GM23338 (cell line): ENCODE measurements at regions not wholly inside any gene's neighbourhood (a gene's known extent, or its start where the extent isn't known, plus 50 kb on each side); places are given as distances from the start of the nearest gene placed in this dataset.
A peak's percentile ranks its signal among the peaks of the same experiment; 100 is the strongest.

ENCODE experiments used
- ATAC-seq: fragments of 200-7000 bp; cut with Tn5 transposase; 3 replicates; pipeline ENCODE4 v1.9.1; 2020
- DNase-seq: peaks from one replicate; pipeline ENCODE4 v3.0.0-alpha.2; 2015; ENCODE audit warnings: low spot score
- H2AFZ ChIP-seq: fragments of 200-600 bp; sonication (generic); 2 replicates; pipeline ENCODE4 v1.8.0; 2016; ENCODE audit warnings: antibody characterized with exemption, mild to moderate bottlenecking, moderate library complexity
- H3F3A ChIP-seq: fragments of 200-600 bp; sonication (generic); replicated peaks from 2 replicates; pipeline ENCODE4 v1.8.0; 2017; ENCODE audit warnings: antibody characterized with exemption, mixed run types, low read depth
- H3K27ac ChIP-seq: fragments of 200-600 bp; sonication (generic); 2 replicates; pipeline ENCODE4 v1.6.1; 2016; ENCODE audit warnings: low read depth
- H3K27me3 ChIP-seq: fragments of 200-600 bp; sonication (generic); 2 replicates; pipeline ENCODE4 v1.8.0; 2016; ENCODE audit warnings: mild to moderate bottlenecking, mixed run types, moderate library complexity; ENCODE audit not compliant: insufficient read depth
- H3K36me3 ChIP-seq: fragments of 200-600 bp; sonication (generic); 2 replicates; pipeline ENCODE4 v1.8.0; 2016; ENCODE audit warnings: mild to moderate bottlenecking; ENCODE audit not compliant: insufficient read depth
- H3K4me1 ChIP-seq: fragments of 200-600 bp; sonication (generic); 2 replicates; pipeline ENCODE4 v1.8.0; 2016; ENCODE audit warnings: mild to moderate bottlenecking, moderate library complexity; ENCODE audit not compliant: insufficient read depth
- H3K4me2 ChIP-seq: fragments of 200-600 bp; sonication (generic); 2 replicates; pipeline ENCODE4 v1.7.1; 2017; ENCODE audit warnings: mixed run types
- H3K4me3 ChIP-seq: fragments of 200-600 bp; sonication (generic); 2 replicates; pipeline ENCODE4 v1.6.1; 2016; ENCODE audit warnings: mixed run types
- H3K79me2 ChIP-seq: fragments of 200-600 bp; sonication (generic); replicated peaks from 2 replicates; pipeline ENCODE4 v1.8.0; 2017; ENCODE audit warnings: mild to moderate bottlenecking; ENCODE audit not compliant: insufficient read depth
- H3K9me2 ChIP-seq: fragments of 200-600 bp; sonication (generic); 2 replicates; pipeline ENCODE4 v1.8.0; 2017; ENCODE audit not compliant: insufficient read depth
- H4K20me1 ChIP-seq: fragments of 200-600 bp; sonication (generic); replicated peaks from 2 replicates; pipeline ENCODE4 v1.8.0; 2017; ENCODE audit warnings: mild to moderate bottlenecking; ENCODE audit not compliant: insufficient read depth
- H3K27ac Mint-ChIP-seq: 2 replicates; pipeline ENCODE4 v1.8.0; 2020; ENCODE audit warnings: inconsistent platforms, mild to moderate bottlenecking, moderate library complexity, mixed read lengths
- H3K27me3 Mint-ChIP-seq: 3 replicates; pipeline ENCODE4 v1.8.0; 2022; ENCODE audit warnings: low read depth, mild to moderate bottlenecking, moderate library complexity, mixed read lengths, inconsistent platforms; ENCODE audit not compliant: insufficient read depth, poor library complexity
- H3K36me3 Mint-ChIP-seq: 3 replicates; pipeline ENCODE4 v1.8.0; 2021; ENCODE audit warnings: low read depth, mild to moderate bottlenecking, inconsistent platforms, moderate library complexity, mixed read lengths
- H3K4me1 Mint-ChIP-seq: 3 replicates; pipeline ENCODE4 v1.8.0; 2020; ENCODE audit warnings: mild to moderate bottlenecking, inconsistent platforms, mixed read lengths
- H3K4me3 Mint-ChIP-seq: 3 replicates; pipeline ENCODE4 v1.8.0; 2021; ENCODE audit warnings: moderate library complexity, mild to moderate bottlenecking, inconsistent platforms, mixed read lengths
- H3K9me3 Mint-ChIP-seq: 3 replicates; pipeline ENCODE4 v1.8.0; 2020; ENCODE audit warnings: moderate library complexity, mild to moderate bottlenecking, inconsistent platforms, mixed read lengths
- EZH2 ChIP-seq: fragments of 200-600 bp; sonication (generic); IDR thresholded peaks from one replicate; pipeline ENCODE4 v1.8.0; 2017; ENCODE audit warnings: antibody characterized with exemption, mild to moderate bottlenecking, low read depth; ENCODE audit not compliant: unreplicated experiment
- EZH2phosphoT487 ChIP-seq: fragments of 200-600 bp; sonication (generic); IDR thresholded peaks from one replicate; pipeline ENCODE4 v1.8.1; 2018; ENCODE audit warnings: antibody characterized with exemption; ENCODE audit not compliant: unreplicated experiment
- JUNB ChIP-seq: IDR thresholded peaks from one replicate; pipeline ENCODE4 v1.6.1; 2016; ENCODE audit warnings: antibody characterized with exemption; ENCODE audit not compliant: unreplicated experiment
- NANOG ChIP-seq: IDR thresholded peaks from 2 replicates; pipeline ENCODE4 v1.6.1; 2016; ENCODE audit warnings: antibody characterized with exemption, borderline replicate concordance
- POLR2AphosphoS5 ChIP-seq: IDR thresholded peaks from 2 replicates; pipeline ENCODE4 v1.6.1; 2016; ENCODE audit warnings: antibody characterized with exemption, low read depth
- REST ChIP-seq: IDR thresholded peaks from one replicate; pipeline ENCODE4 v1.6.1; 2018; ENCODE audit warnings: antibody characterized with exemption; ENCODE audit not compliant: unreplicated experiment
- STAT1 ChIP-seq: IDR thresholded peaks from one replicate; pipeline ENCODE4 v1.6.1; 2016; ENCODE audit warnings: antibody characterized with exemption; ENCODE audit not compliant: unreplicated experiment
- ZNF114 ChIP-seq: fragments of 250-450 bp; sonication (Bioruptor Pico); IDR thresholded peaks from 2 replicates; pipeline ENCODE4 v1.5.0; 2020; ENCODE audit warnings: mild to moderate bottlenecking, moderate library complexity
- ZNF331 ChIP-seq: fragments of 250-450 bp; sonication (Bioruptor Pico); IDR thresholded peaks from 2 replicates; pipeline ENCODE4 v1.5.0; 2020; ENCODE audit warnings: low read depth, mild to moderate bottlenecking, moderate library complexity
- ZNF462 ChIP-seq: fragments of 250-450 bp; sonication (Bioruptor Pico); IDR thresholded peaks from 2 replicates; pipeline ENCODE4 v1.5.0; 2020; ENCODE audit warnings: mild to moderate bottlenecking, moderate library complexity
- TF ChIP-seq, protein P1 (sequence below): IDR thresholded peaks from 2 replicates; pipeline ENCODE4 v1.6.1; 2016; ENCODE audit warnings: antibody characterized with exemption

- TF ChIP-seq ZNF462 (CRISPR knock-in tag), result no peak
- no peak for TF ChIP-seq EZH2phosphoT487
Observed at GRCh38 chr10:83724471-83725241, 414.7 kb upstream of the GHITM start (continued).

- Histone ChIP-seq H3K4me1 (no peaks in the 10 kb centered on the region), H3K79me2 (no peaks in the 10 kb centered on the region), H3K9me2 (no peaks in the 10 kb centered on the region), H3K27ac (no peak overlapping the region), H3K4me3 (no peak overlapping the region), H3F3A (no peaks in the 10 kb centered on the region), H3K4me2 (no peak overlapping the region), H2AFZ (no peak overlapping the region), H4K20me1 (no peaks in the 10 kb centered on the region), H3K27me3 (no peaks in the 10 kb centered on the region), H3K36me3 (no peaks in the 10 kb centered on the region)
- DNase-seq (no peak), ATAC-seq (peak; percentile 79)
- Mint-ChIP-seq H3K4me3 (no peak overlapping the region), H3K9me3 (no peaks in the 10 kb centered on the region), H3K27ac (no peak overlapping the region), H3K27me3 (no peaks in the 10 kb centered on the region), H3K36me3 (no peaks in the 10 kb centered on the region), H3K4me1 (peaks cover 3% of the 10 kb centered on the region; the same call in 2 of the 3 replicates)
- no peak for TF ChIP-seq EZH2phosphoT487
- TF ChIP-seq EZH2, result no peak
- TF ChIP-seq STAT1, result no peak
- no peak for TF ChIP-seq JUNB
- no peak for TF ChIP-seq NANOG
- TF ChIP-seq, protein P1, sequence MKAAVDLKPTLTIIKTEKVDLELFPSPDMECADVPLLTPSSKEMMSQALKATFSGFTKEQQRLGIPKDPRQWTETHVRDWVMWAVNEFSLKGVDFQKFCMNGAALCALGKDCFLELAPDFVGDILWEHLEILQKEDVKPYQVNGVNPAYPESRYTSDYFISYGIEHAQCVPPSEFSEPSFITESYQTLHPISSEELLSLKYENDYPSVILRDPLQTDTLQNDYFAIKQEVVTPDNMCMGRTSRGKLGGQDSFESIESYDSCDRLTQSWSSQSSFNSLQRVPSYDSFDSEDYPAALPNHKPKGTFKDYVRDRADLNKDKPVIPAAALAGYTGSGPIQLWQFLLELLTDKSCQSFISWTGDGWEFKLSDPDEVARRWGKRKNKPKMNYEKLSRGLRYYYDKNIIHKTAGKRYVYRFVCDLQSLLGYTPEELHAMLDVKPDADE, result no peak
- no peak for TF ChIP-seq ZNF114 (CRISPR knock-in tag)
- TF ChIP-seq POLR2AphosphoS5, result no peak
- no peak for TF ChIP-seq REST
- no peak for TF ChIP-seq ZNF331 (CRISPR knock-in tag)
Observed at GRCh38 chr10:83725567-83725966, 413.7 kb upstream of the GHITM start.
